ENCODE measurements at regions not wholly inside any gene's neighbourhood (a gene's known extent, or its start where the extent isn't known, plus 50 kb on each side); places are given as distances from the start of the nearest gene placed in this dataset.

- no peak for FAIRE-seq
- H3K4me3 ChIP-seq (replicated peaks in 1 of 3; ENCODE audit: insufficient read depth in 1 of 3, low read depth in 2 of 3, low read length in 3 of 3) = no peak overlapping the region
- ATAC-seq = no peak
- H3K4me1 ChIP-seq (ENCODE audit: insufficient read depth, low read length) = no peaks in the 10 kb centered on the region
- no peaks in the 10 kb centered on the region for H3K36me3 ChIP-seq (replicated peaks in 1 of 2; ENCODE audit: control insufficient read depth in 1 of 2, insufficient read depth in 2 of 2, low read length in 2 of 2)
- peaks cover 0 to 19% of the 10 kb centered on the region in 2 experiments; a peak in 2 of 5 replicates for H3K27me3 ChIP-seq (ENCODE audit: control insufficient read depth in 1 of 2, insufficient read depth in 2 of 2, low read length in 2 of 2)
- no peak overlapping the region for H3K27ac ChIP-seq (ENCODE audit: extremely low read length, insufficient read depth, low read length)
- H3K79me2 ChIP-seq (ENCODE audit: insufficient read depth, low read length) = no peaks in the 10 kb centered on the region
- H2AFZ ChIP-seq (ENCODE audit: low read length) = no peak overlapping the region
- CTCF ChIA-PET (ENCODE audit: low intra/inter-chr PET ratio, low total read pairs) = no interaction called here
- BruUV-seq (replicated peaks) = no TSS peak
- H3K4me2 ChIP-seq (ENCODE audit: low read depth, low read length) = no peak overlapping the region
- POLR2A ChIA-PET = no interaction called here
- no peaks in the 10 kb centered on the region for H3K9me3 ChIP-seq (ENCODE audit: low read length)
- intact Hi-C loops (cut with micrococcal nuclease; ENCODE audit: unreplicated experiment) (no loop called here), in situ Hi-C loops (cut with HindIII; ENCODE audit: extremely low pct_ligation_motif_present, low pct_unique_long_range_greater_than_20kb) (no loop called here)
- H3K9ac ChIP-seq (ENCODE audit: insufficient read depth, low read depth, low read length) = no peak overlapping the region
- TF ChIP-seq KLF16 (CRISPR knock-in tag; IDR thresholded peaks at IDR 0.05) = no peak
- no peak for TF ChIP-seq ZNF577 (CRISPR knock-in tag; IDR thresholded peaks at IDR 0.05; ENCODE audit: borderline replicate concordance, low read depth)
- TF ChIP-seq NCOR1 (IDR thresholded peaks at IDR 0.05; ENCODE audit: borderline replicate concordance, low read length) = no peak
- no peak for TF ChIP-seq ZMYM2 (CRISPR knock-in tag; IDR thresholded peaks at IDR 0.05)
- TF ChIP-seq ZNF740 (CRISPR knock-in tag; IDR thresholded peaks at IDR 0.05) = no peak
- no peak for TF ChIP-seq BCLAF1 (IDR thresholded peaks at IDR 0.05)
- TF ChIP-seq ZNF260 (CRISPR knock-in tag; IDR thresholded peaks at IDR 0.05; ENCODE audit: borderline replicate concordance, low read depth) = no peak
- DNase-seq (ENCODE audit: low spot score) = no peak
- no peaks in the 10 kb centered on the region for H4K20me1 ChIP-seq (ENCODE audit: insufficient read depth, low read length)
- 37% methylated on average over 14 of the region's 14 CpGs for WGBS (ENCODE audit: low lambda C conversion rate)
Measured at GRCh38 chr3:5068531-5069050, 53.5 kb upstream of the ARL8B start.
